GM18861 (cell line): ENCODE measurements at regions not wholly inside any gene's neighbourhood (a gene's known extent, or its start where the extent isn't known, plus 50 kb on each side); places are given as distances from the start of the nearest gene placed in this dataset.
A peak's percentile ranks its signal among the peaks of the same experiment; 100 is the strongest.
"Not testable (repeated sequence)": the region's sequence is repeated elsewhere in the genome, so short reads cannot be mapped to it uniquely, and the experiment has no call there.

Source experiments
- ATAC-seq: cut with Tn5 transposase; IDR thresholded peaks from one replicate; pipeline ENCODE4 v1.9.1; 2021; ENCODE audit not compliant: unreplicated experiment

DNA sequence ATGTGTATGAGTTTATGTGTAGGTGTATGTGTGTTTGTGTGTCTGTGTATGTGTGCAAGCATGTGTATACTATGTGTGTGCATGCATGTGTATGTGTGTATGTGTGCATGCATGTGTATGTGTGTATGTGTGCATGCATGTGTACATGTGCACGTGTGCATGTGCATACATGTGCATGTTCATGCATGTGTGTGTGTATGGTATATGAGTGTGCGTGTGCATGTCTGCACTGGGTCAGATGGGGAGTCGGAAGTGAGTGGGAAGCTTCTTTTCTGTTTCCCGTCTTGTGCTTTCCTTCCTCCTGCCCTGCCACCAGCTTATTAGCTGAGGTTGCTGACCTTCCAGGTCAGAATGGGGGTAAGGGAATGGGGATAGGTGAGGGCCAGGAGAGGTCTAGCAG lies 174.7 kb downstream of the MAP2K4 start:
- ATAC-seq, result no peak

GRCh38 chr17:12201294-12201880 lies 180.7 kb downstream of the MAP2K4 start:
- no peak for ATAC-seq

GRCh38 chr17:12209632-12210191 lies 189.0 kb downstream of the MAP2K4 start:
- ATAC-seq, result no peak

DNA sequence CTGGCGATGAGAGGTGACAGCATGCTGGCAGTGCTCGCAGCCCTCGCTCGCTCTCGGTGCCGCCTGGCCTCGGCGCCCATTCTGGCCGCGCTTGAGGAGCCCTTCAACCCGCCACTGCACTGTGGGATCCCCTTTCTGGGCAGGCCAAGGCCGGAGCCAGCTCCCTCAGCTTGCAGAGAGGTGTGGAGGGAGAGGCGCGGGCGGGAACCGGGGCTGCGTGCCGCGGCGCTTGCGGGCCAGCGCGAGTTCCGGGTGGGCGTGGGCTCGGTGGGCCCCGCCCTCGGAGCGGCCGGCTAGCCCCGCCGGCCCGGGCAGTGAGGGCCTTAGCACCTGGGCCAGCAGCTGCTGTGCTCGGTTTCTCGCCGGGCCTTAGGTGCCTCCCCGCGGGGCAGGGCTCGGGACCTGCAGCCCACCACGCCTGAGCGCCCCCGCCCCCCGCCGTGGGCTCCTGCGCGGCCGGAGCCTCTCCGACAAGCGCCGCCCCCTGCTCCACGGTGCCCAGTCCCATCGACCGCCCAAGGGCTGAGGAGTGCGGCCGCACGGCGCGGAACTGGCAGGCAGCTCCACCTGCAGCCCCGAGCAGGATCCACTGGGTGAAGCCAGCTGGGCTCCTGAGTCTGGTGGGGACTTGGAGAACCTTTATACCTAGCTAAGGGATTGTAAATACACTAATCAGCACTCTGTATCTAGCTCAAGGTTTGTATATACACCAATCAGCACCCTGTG lies 200.2 kb downstream of the MAP2K4 start:
- ATAC-seq, result not testable (repeated sequence)

DNA sequence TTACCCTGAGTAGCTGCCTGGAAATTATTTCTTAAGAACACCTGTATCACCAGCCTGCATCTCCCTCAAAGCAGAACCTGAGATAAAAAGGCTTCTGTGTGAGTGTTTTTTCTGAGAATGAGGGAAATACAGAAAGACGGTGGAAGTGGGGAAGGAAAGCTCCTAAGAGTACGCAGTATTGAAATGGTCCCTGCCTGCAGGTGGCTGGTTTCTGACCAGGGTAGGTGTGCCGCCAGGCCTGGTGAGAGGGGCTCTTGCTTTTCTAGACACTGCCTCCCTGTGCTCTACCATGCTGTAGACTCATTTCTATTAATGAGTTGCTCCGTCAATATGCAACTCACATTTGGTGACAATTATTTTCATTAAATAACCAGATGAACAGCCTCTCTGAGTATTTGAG lies 201.7 kb downstream of the MAP2K4 start:
- ATAC-seq, result no peak

- no peak for ATAC-seq
Observed at GRCh38 chr17:12227547-12227946, 206.9 kb downstream of the MAP2K4 start.

DNA sequence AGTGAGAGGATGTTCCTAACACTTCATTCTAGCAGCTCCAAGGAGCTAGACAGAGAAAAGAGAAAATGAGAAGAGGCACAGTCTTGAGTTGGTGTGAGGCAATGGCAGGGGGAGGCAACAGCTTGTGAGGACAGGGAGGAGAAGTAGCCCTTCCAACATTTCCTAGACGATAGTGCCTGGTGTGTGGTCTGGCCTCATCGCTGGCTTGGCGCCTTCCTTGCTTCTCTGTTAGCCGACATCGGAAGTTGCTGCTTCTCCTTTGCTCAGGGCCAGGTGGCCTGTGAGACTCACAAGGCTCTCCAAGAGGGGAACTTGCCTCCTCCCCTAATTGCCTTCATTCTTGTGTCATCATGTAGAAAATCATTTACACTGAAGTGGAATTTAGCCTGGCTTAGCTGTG lies 208.7 kb downstream of the MAP2K4 start:
- ATAC-seq, result no peak

DNA sequence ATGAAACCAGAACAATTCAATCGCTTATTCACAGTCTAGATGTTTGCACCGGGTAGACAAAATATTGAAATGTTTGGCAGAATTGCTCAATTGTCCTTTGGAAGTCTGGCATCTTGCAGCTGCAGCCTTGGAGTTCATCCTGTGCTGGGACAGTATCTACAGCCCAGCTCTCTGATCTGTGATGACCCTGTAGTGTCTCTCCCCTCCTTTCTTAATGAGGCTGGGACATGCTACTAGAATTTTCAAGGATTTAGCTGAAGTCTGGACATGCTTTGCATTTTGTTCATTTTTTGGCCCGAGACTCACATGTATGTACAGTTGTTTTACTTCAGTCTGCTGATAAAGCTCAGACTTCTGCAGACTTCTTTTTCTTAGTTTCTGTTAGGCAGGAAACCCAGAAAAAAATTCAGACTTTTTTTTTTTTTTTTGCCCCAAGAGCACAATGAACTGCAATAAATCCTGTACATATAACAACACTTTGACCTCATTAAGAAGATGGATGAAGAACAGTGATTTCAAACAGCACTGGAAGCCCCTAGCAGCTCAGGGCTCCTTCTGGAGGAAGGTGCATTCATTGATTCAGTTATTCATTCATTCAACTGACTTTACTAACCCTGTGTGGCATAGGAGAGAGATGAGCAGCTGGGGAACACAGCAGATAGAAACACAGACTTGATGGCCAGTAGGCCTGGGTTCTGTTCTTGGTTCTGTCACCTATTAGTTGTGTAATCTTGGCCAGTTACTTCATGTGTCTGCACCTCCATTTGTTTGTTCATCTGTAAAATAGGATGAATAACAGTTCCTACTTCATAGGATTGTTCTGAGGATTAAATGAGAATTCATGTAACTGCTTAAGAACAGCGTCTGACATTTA lies 210.0 kb downstream of the MAP2K4 start:
- ATAC-seq, result no peak

DNA sequence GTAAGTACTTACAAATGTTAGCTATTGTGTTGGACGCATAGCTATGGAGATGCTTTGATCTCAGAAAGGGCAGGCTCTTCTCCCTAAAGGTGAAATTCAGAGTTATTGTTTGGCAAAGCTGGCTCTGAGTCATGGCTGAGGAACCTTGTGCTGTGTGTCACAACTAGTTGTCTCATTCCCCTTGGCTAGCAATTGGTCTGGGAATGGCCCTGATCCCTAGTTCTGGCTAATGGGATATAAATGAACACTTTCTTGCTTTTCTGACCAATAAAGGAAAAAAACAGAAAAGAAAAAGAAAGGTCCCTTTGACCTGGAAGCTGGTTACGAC lies 210.6 kb downstream of the MAP2K4 start:
- no peak for ATAC-seq

- not testable (repeated sequence) for ATAC-seq
Observed at GRCh38 chr17:12239021-12239420, 218.3 kb downstream of the MAP2K4 start.

DNA sequence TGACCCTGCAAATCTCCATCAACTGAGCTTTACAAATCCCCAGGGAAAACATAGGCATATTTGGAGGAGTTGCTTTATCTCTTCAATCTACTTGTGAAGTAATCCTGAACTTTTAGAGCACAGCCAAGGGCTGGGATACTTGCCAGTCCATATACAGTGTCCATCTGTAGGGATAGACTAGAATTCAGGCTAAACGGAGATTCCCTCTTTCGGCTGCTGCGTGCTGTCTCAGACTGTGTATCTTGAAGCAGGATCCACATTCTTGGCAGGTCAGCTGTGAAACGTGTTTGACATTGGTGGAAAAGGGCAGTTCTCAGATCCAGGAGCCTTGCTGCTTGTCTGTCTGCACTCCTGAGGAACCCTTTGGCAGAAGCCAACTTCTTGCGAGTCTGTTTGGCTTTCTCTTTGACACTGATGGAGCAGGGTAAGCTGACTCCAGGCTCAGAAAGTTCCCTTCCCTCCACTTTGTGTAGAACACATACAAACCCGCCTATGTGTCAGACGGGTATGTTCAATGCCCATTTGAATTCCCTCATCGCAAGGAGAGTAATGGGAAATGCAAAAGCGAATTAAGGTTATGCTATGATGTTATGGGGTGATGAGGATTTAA lies 221.8 kb downstream of the MAP2K4 start:
- ATAC-seq, result no peak

DNA sequence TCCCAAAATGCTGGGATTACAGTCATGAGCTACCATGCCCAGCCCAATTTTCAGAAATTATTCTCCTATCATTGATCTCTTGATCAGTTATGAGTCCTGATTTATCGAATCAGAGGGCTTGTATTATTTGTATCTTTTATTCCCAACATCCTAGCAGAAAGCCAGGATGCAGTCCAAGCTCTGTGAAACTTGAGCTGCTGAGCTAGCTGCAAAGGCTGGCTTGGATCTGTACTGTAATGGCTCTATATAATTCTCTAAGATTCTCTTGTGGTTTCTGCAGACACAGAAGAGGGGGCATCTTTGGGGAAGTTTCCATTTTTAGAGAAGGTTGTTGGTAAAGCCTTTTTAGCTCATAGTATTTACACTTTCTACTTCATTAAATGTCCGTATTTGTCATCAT lies 227.1 kb downstream of the MAP2K4 start:
- ATAC-seq, result no peak

GRCh38 chr17:12250973-12251372 lies 230.3 kb downstream of the MAP2K4 start:
- no peak for ATAC-seq

DNA sequence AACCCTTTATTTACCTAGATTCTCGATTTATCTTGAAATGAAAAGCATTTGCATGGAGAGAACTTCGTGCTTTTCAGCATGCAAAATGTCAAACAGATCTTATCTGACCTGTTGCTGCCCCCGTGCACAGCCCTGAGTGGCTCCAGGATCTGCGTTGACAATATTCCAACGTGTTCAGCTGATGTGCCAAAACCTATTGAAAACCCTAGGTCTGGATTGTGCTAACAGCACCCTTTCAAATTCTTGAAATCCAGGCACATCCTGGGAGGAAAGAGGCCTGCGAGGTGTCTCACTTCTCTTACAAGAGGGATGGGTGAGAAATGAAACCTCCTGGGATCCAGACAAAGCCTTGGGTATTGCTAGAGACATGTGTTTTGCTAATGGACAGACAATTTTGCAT lies 231.8 kb downstream of the MAP2K4 start:
- no peak for ATAC-seq

DNA sequence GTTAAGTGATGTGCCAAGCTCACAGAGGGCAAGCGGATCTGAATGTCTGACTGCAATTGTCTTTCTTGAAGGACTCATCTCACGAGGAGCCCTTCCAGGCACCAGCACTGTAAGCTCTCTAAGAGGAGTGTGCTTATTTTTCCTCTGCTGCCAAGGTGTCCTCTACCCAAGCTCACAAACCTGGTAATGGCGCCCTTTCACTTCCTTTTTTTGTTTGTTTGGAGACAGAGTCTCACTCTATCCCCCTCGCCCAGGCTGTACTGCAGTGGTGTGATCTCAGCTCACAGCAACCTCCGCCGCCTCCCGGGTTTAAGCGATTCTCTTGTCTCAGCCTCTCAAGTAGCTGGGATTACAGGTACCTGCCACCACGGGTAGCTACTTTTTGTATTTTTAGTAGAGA lies 233.8 kb downstream of the MAP2K4 start:
- no peak for ATAC-seq

- peak; percentile 77 for ATAC-seq
Observed at GRCh38 chr17:12256380-12256995, 235.8 kb downstream of the MAP2K4 start.

DNA sequence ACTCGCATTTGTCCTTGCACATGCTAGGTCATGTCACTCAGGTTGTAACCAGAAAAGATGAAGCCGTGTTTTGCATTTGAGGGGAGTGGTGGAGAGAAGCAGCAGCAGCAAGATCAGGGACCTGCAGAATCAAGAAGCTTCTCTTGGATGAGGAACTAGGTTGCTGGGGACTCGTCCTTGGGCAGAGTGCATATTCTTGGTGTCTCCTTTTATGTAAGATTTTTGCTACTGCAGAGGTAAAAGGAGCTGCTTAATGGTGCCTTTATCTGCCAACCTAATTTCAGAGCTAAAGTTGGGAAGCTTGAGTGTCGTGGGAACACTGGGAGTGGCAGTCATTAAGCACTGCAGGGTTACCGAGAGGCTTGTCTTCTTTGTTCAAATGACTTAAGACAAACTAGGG lies 236.5 kb downstream of the MAP2K4 start:
- ATAC-seq, result no peak

DNA sequence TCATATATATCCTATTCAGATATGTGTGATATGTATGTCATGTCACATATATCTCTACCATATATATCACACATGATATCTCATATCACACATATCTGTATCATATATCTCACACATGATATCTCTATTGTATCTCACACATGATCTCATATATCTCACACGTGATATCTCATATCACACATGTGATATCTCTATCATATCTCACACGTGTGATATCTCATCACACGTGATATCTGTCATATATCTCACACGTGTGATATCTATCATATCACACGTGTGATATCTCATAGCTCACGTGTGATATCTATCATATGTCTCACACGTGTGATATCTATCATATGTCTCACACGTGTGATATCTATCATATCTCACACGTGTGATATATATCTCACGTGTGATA lies 240.7 kb downstream of the MAP2K4 start:
- no peak for ATAC-seq

DNA sequence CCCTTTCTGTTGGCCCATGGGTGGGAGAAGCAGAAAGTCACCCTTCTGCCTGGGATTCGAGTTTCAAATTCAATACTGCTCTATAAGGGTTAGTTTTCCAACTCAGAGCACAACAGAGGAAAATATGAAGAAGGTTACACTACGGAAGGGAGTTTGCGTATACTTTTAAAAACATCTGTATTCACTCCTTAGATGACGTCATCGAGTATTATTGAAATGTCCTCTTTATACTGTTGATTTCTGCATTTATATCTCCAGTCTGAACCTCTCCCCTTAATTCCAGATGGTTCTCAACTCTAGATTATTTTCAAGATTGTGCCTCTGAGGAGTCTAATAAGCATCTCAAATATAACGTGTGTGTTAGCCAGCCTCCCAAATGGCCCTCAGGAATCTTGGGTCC lies 249.1 kb downstream of the MAP2K4 start:
- no peak for ATAC-seq

GRCh38 chr17:12277827-12278226 lies 257.1 kb downstream of the MAP2K4 start:
- ATAC-seq, result no peak

DNA sequence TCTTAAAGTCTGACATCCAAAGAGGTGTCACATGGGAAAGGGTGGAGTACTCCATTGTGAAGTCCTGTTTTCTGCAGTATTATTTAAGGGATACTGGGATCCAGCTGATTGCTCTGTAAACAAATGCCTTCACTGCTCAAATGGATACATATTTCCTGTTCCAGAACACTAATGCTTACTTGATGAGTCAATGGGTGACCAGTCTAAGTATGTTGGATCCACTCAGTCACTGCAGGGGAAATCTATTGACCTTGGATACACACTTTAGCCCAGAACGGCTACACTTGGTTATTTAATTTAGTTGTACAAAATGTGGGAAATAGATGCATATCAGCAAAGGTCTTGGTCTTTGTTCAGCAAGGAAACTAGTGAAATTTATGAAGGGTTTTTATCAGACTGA lies 261.4 kb downstream of the MAP2K4 start:
- ATAC-seq, result no peak
